ENCODE measurements at regions not wholly inside any gene's neighbourhood (a gene's known extent, or its start where the extent isn't known, plus 50 kb on each side); places are given as distances from the start of the nearest gene placed in this dataset.

DNA sequence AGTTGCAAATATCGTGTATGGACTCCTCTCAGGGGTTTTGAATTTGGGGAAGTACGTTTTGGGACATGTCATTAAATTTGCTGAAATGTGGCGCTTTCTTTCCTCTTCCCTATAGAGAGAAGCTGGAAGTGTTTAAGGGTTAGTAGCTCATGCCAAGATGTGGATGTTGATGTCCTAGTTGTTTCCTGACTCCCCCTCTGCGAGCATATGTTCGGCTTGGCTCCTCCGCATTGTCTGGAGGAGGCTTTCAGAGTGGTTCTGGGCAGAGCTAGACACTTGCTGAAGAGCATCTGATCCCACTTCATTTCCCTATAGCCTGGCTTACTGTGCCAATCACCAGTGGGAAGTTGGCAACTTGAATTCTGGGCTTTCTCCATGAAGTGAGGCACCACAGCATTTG is 347.4 kb upstream of the B3GALT2 start:
- TF ChIP-seq CTCF (IDR thresholded peaks at IDR 0.05; ENCODE audit: borderline replicate concordance, extremely low read depth, low read length, poor library complexity, severe bottlenecking) (no peak), EZH2 (IDR thresholded peaks at IDR 0.05; ENCODE audit: borderline replicate concordance, low read depth, low read length, severe bottlenecking) (no peak)
